ENCODE measurements at regions not wholly inside any gene's neighbourhood (a gene's known extent, or its start where the extent isn't known, plus 50 kb on each side); places are given as distances from the start of the nearest gene placed in this dataset.

DNA sequence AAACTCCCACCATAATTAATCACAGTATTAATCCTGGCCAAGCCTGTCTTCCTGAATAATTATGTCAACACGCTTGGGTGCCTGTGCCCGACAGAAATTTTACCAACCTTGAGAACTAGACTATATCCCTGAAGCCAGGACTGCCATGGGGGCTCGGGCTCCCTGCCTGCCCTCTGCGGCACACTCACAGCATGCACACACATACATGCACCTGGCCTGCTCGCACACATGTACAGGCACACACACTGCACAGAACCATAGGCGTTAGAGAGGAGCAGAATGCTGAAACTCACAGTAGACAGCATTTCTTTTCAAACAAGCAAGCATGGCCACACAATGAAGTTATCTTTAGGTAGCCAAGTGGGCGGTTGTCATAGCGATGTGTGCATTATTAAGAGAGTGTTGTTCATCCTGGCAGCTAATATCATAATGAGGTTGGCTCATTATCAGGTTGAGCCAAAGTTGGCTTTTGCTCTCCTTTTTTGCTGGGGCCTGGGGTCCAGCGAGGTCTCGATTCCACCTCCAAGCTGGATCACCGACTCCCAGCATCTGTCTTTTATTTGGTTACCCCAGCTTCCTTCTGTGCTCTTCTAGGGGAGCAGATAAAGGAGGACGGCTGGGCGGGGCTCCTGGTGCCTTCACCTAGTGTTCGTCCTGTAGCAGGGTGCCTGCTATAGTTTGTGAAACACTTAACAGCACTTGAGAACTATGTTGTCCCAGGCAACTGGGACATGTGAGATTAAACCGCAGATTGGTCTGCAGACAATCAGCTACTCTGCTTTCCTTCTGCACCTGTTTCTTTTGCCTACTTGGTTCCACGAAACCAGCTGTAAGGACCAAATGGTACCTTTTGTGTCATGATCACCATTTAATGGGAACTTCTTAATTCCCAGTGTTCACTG, 91.4 kb downstream of the ZNF621 start:
- TF ChIP-seq CTCF (IDR thresholded peaks at IDR 0.05; ENCODE audit: insufficient read depth, low read depth, low read length) (no peak), EZH2 (IDR thresholded peaks at IDR 0.05; ENCODE audit: insufficient read depth, low read length) (no peak)
